CD4-positive, alpha-beta T cell (primary cell): ENCODE measurements at regions not wholly inside any gene's neighbourhood (a gene's known extent, or its start where the extent isn't known, plus 50 kb on each side); places are given as distances from the start of the nearest gene placed in this dataset.

Experiments used
- ATAC-seq: fragments of 200-7000 bp; cut with Tn5 transposase; one replicate; pipeline ENCODE4 v1.10.0; 2022; ENCODE audit warnings: mild to moderate bottlenecking; ENCODE audit not compliant: poor library complexity
- CTCF ChIA-PET: fragments of 350-600 bp; sonication (Branson Sonifier 250); formaldehyde crosslinking; loops from one replicate; lab custom pipeline; 2021; ENCODE audit warnings: antibody characterized with exemption, inconsistent platforms; lab: Charles Lee
- POLR2A ChIA-PET: fragments of 350-600 bp; sonication (Branson Sonifier 250); formaldehyde crosslinking; loops from one replicate; lab custom pipeline; 2021; ENCODE audit warnings: antibody characterized with exemption, inconsistent platforms; lab: Charles Lee
- DNase-seq, 14 experiments: peaks; one replicate each; pipeline ENCODE4 v3.0.0-alpha.2; 2013 to 2020; ENCODE audit warnings: mixed read lengths in 2 of 14
- H3K27ac ChIP-seq, 2 donors: one replicate each; pipeline versions ENCODE4 v1.5.1 to v1.7.0; 2013; ENCODE audit warnings: low read length in 2 of 2, low read depth in 1 of 2, mild to moderate bottlenecking in 1 of 2
- H3K27me3 ChIP-seq, 2 experiments: 1 replicate in 1 of 2; 2 replicates in 1 of 2; pipeline versions ENCODE4 v1.6.1 to v1.7.0; 2013; ENCODE audit warnings: low read length in 2 of 2, control low read depth in 1 of 2, mild to moderate bottlenecking in 1 of 2, moderate library complexity in 1 of 2; ENCODE audit not compliant: insufficient read depth in 2 of 2, control insufficient read depth in 1 of 2
- H3K36me3 ChIP-seq: one replicate; pipeline ENCODE4 v1.6.1; 2013; ENCODE audit warnings: low read length, control low read depth; ENCODE audit not compliant: insufficient read depth
- H3K4me1 ChIP-seq: one replicate; pipeline ENCODE4 v1.6.1; 2013; ENCODE audit warnings: low read length, control low read depth; ENCODE audit not compliant: insufficient read depth
- H3K4me3 ChIP-seq: one replicate; pipeline ENCODE4 v1.5.1; 2013; ENCODE audit warnings: mild to moderate bottlenecking, low read length, moderate library complexity
- H3K9me3 ChIP-seq, 2 experiments: 1 replicate in 1 of 2; 2 replicates in 1 of 2; pipeline versions ENCODE4 v1.6.1 to v1.7.0; 2013; ENCODE audit warnings: low read length in 2 of 2, mild to moderate bottlenecking in 2 of 2, control low read depth in 1 of 2, moderate library complexity in 1 of 2; ENCODE audit not compliant: control insufficient read depth in 1 of 2, insufficient read depth in 1 of 2
- H3K27ac Mint-ChIP-seq: one replicate; pipeline ENCODE4 v1.8.0; 2020; ENCODE audit warnings: mixed read lengths
- H3K27me3 Mint-ChIP-seq: one replicate; pipeline ENCODE4 v1.8.0; 2021; ENCODE audit warnings: mixed read lengths
- H3K36me3 Mint-ChIP-seq: one replicate; pipeline ENCODE4 v1.8.0; 2021; ENCODE audit warnings: low read depth, mixed read lengths
- H3K4me1 Mint-ChIP-seq: one replicate; pipeline ENCODE4 v1.8.0; 2021; ENCODE audit warnings: low read depth, mixed read lengths
- H3K4me3 Mint-ChIP-seq: one replicate; pipeline ENCODE4 v1.8.0; 2020; ENCODE audit warnings: mild to moderate bottlenecking, mixed read lengths
- H3K9me3 Mint-ChIP-seq: one replicate; pipeline ENCODE4 v1.8.0; 2020; ENCODE audit warnings: mixed read lengths
- CTCF ChIP-seq: fragments of 200-600 bp; IDR thresholded peaks from one replicate; pipeline ENCODE4 v1.8.0; 2022; ENCODE audit warnings: antibody characterized with exemption, mild to moderate bottlenecking
- intact Hi-C, 2 experiments: fragments of 100-400 bp; cut with DNase I in 1 of 2; cut with micrococcal nuclease in 1 of 2; formaldehyde crosslinking; loops; one replicate each; pipeline versions ENCODE4 v1.15.1 to v1.9.0; 2023 to 2025; cut with DNase I, micrococcal nuclease

- no peaks in the 10 kb centered on the region for H3K36me3 Mint-ChIP-seq
- intact Hi-C loops: no loop called here
- ATAC-seq (no peak), DNase-seq (no peak)
- Histone ChIP-seq H3K36me3 (no peaks in the 10 kb centered on the region), H3K9me3 (no peaks in the 10 kb centered on the region), H3K4me3 (no peak overlapping the region), H3K4me1 (no peaks in the 10 kb centered on the region), H3K27me3 (peaks cover 0 to 4% of the 10 kb centered on the region in 2 experiments), H3K27ac (no peak overlapping the region)
- TF ChIP-seq CTCF: no peak
- ChIA-PET CTCF (no interaction called here), POLR2A (no interaction called here)
- H3K4me3 Mint-ChIP-seq: no peak overlapping the region
- H3K27ac Mint-ChIP-seq: no peak overlapping the region
- no peaks in the 10 kb centered on the region for H3K4me1 Mint-ChIP-seq
- peaks cover 5% of the 10 kb centered on the region for H3K27me3 Mint-ChIP-seq
- no peaks in the 10 kb centered on the region for H3K9me3 Mint-ChIP-seq
Measured at GRCh38 chr21:15559660-15560059, 170.1 kb upstream of the USP25 start.

- H3K9me3 ChIP-seq: no peaks in the 10 kb centered on the region
- H3K4me3 Mint-ChIP-seq: no peak overlapping the region
- H3K27me3 ChIP-seq: peaks cover 0 to 7% of the 10 kb centered on the region in 2 experiments
- intact Hi-C loops: no loop called here
- H3K36me3 ChIP-seq: no peaks in the 10 kb centered on the region
- ChIA-PET CTCF (no interaction called here), POLR2A (no interaction called here)
- DNase-seq: no peak
- no peak for ATAC-seq
- no peaks in the 10 kb centered on the region for H3K9me3 Mint-ChIP-seq
- no peak overlapping the region for H3K4me3 ChIP-seq
- H3K36me3 Mint-ChIP-seq: no peaks in the 10 kb centered on the region
- H3K27ac ChIP-seq: no peak overlapping the region
- H3K4me1 ChIP-seq: no peaks in the 10 kb centered on the region
- no peak for TF ChIP-seq CTCF
- H3K4me1 Mint-ChIP-seq: no peaks in the 10 kb centered on the region
- H3K27me3 Mint-ChIP-seq: peaks cover 5% of the 10 kb centered on the region
- no peak overlapping the region for H3K27ac Mint-ChIP-seq
Measured at GRCh38 chr21:15560383-15561056, 169.3 kb upstream of the USP25 start.

- H3K4me3 ChIP-seq: no peak overlapping the region
- H3K27me3 Mint-ChIP-seq: peaks cover 8% of the 10 kb centered on the region
- no peak overlapping the region for H3K27ac Mint-ChIP-seq
- intact Hi-C loops: no loop called here
- no peaks in the 10 kb centered on the region for H3K9me3 Mint-ChIP-seq
- no peaks in the 10 kb centered on the region for H3K9me3 ChIP-seq
- no peaks in the 10 kb centered on the region for H3K4me1 Mint-ChIP-seq
- no peaks in the 10 kb centered on the region for H3K36me3 ChIP-seq
- H3K4me1 ChIP-seq: no peaks in the 10 kb centered on the region
- no peak for ATAC-seq
- ChIA-PET POLR2A (no interaction called here), CTCF (no interaction called here)
- H3K4me3 Mint-ChIP-seq: no peak overlapping the region
- no peak for DNase-seq
- no peak overlapping the region for H3K27ac ChIP-seq
- H3K36me3 Mint-ChIP-seq: no peaks in the 10 kb centered on the region
- peaks cover 0 to 10% of the 10 kb centered on the region in 2 experiments for H3K27me3 ChIP-seq
- TF ChIP-seq CTCF: no peak
Measured at GRCh38 chr21:15562748-15563147, 167.0 kb upstream of the USP25 start.
